GM19324 (cell line): ENCODE measurements at regions not wholly inside any gene's neighbourhood (a gene's known extent, or its start where the extent isn't known, plus 50 kb on each side); places are given as distances from the start of the nearest gene placed in this dataset.
"Not testable (repeated sequence)": the region's sequence is repeated elsewhere in the genome, so short reads cannot be mapped to it uniquely, and the experiment has no call there.

Source experiments
- ATAC-seq: cut with Tn5 transposase; IDR thresholded peaks from one replicate; pipeline ENCODE4 v1.9.1; 2021; ENCODE audit warnings: mild to moderate bottlenecking, moderate library complexity; ENCODE audit not compliant: unreplicated experiment, low FRiP score

GRCh38 chr11:98512938-98513337 is 507.8 kb upstream of the CNTN5 start:
- ATAC-seq, result no peak

- ATAC-seq, result no peak
Observed at GRCh38 chr11:98531576-98531975, 489.2 kb upstream of the CNTN5 start.

GRCh38 chr11:98536023-98536422 is 484.7 kb upstream of the CNTN5 start:
- ATAC-seq, result no peak

GRCh38 chr11:98538358-98538757 is 482.4 kb upstream of the CNTN5 start:
- not testable (repeated sequence) for ATAC-seq

- ATAC-seq, result no peak
Observed at GRCh38 chr11:98545544-98546175, 475.1 kb upstream of the CNTN5 start.

- no peak for ATAC-seq
Observed at GRCh38 chr11:98549571-98549970, 471.2 kb upstream of the CNTN5 start.

- no peak for ATAC-seq
Observed at GRCh38 chr11:98559961-98560360, 460.8 kb upstream of the CNTN5 start.

- ATAC-seq, result no peak
Observed at GRCh38 chr11:98561252-98561651, 459.5 kb upstream of the CNTN5 start.

GRCh38 chr11:98561877-98562395 is 458.8 kb upstream of the CNTN5 start:
- ATAC-seq, result no peak

GRCh38 chr11:98564233-98564632 is 456.5 kb upstream of the CNTN5 start:
- ATAC-seq, result no peak

- no peak for ATAC-seq
Observed at GRCh38 chr11:98564881-98565280, 455.9 kb upstream of the CNTN5 start.

- no peak for ATAC-seq
Observed at GRCh38 chr11:98565311-98565710, 455.4 kb upstream of the CNTN5 start.

GRCh38 chr11:98566978-98567377 is 453.8 kb upstream of the CNTN5 start:
- ATAC-seq, result no peak

GRCh38 chr11:98568013-98568412 is 452.7 kb upstream of the CNTN5 start:
- ATAC-seq, result no peak

GRCh38 chr11:98572941-98573340 is 447.8 kb upstream of the CNTN5 start:
- ATAC-seq, result no peak

GRCh38 chr11:98587884-98588283 is 432.9 kb upstream of the CNTN5 start:
- ATAC-seq, result no peak

- no peak for ATAC-seq
Observed at GRCh38 chr11:98589967-98590366, 430.8 kb upstream of the CNTN5 start.

- no peak for ATAC-seq
Observed at GRCh38 chr11:98600103-98600502, 420.6 kb upstream of the CNTN5 start.

- no peak for ATAC-seq
Observed at GRCh38 chr11:98600786-98601773, 419.7 kb upstream of the CNTN5 start.

GRCh38 chr11:98616098-98616655 is 404.6 kb upstream of the CNTN5 start:
- no peak for ATAC-seq

GRCh38 chr11:98621767-98622166 is 399.0 kb upstream of the CNTN5 start:
- no peak for ATAC-seq
